GM12892 (cell line): ENCODE measurements at regions not wholly inside any gene's neighbourhood (a gene's known extent, or its start where the extent isn't known, plus 50 kb on each side); places are given as distances from the start of the nearest gene placed in this dataset.

Experiments
- POLR2A ChIP-seq: IDR thresholded peaks from 2 replicates; pipeline ENCODE4 v1.6.1; 2011; ENCODE audit warnings: low read depth, low read length, control low read depth
- POLR2AphosphoS5 ChIP-seq: IDR thresholded peaks from 2 replicates; pipeline ENCODE4 v1.6.1; 2011; ENCODE audit warnings: low read depth, low read length, control low read depth
- TAF1 ChIP-seq: IDR thresholded peaks from 2 replicates; pipeline ENCODE4 v1.6.1; 2011; ENCODE audit warnings: low read depth, mild to moderate bottlenecking, control low read depth, low read length, borderline replicate concordance

DNA sequence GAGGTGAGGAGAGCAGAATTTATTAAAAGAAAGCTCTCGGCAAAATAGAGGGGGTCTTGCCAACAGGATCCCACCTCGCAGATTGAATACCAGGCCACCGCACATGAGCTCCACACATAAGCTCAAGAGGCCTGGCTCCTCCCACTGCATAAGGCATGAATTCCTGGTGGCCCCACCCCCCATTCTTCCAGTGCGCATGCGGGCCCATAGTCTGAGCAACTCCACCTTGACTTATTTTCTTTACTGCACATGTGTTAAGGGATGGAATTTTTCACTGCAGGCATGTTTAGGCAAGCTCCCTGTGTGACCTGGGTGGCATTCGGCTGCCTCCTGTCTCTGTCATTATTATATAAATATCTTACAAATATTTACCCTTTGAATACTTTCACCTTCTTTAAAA lies 412.5 kb downstream of the RMST start:
- no peak for TF ChIP-seq TAF1
- TF ChIP-seq POLR2AphosphoS5, result no peak
- no peak for TF ChIP-seq POLR2A
